Right cardiac atrium (tissue), 5 donors: ENCODE measurements at regions not wholly inside any gene's neighbourhood (a gene's known extent, or its start where the extent isn't known, plus 50 kb on each side); places are given as distances from the start of the nearest gene placed in this dataset.
A peak's percentile ranks its signal among the peaks of the same experiment; 100 is the strongest.

Source experiments
- ATAC-seq, 2 donors: fragments of 200-7000 bp; cut with Tn5 transposase; one replicate each; pipeline versions ENCODE4 v1.8.0 to v1.9.1; 2020; ENCODE audit warnings: moderate library complexity in 2 of 2, mild to moderate bottlenecking in 1 of 2
- DNase-seq, 3 donors: peaks; one replicate each; pipeline ENCODE4 v3.0.0-alpha.2; 2020
- H3K27ac ChIP-seq: one replicate; pipeline ENCODE4 v1.5.1; 2013; ENCODE audit warnings: mild to moderate bottlenecking, low read length, control low read depth, moderate library complexity
- H3K27me3 ChIP-seq: one replicate; pipeline ENCODE4 v1.6.1; 2013; ENCODE audit not compliant: control insufficient read depth, insufficient read depth
- H3K4me1 ChIP-seq: one replicate; pipeline ENCODE4 v1.6.1; 2013; ENCODE audit warnings: low read length; ENCODE audit not compliant: control insufficient read depth, insufficient read depth
- H3K4me3 ChIP-seq: one replicate; pipeline ENCODE4 v1.5.1; 2013; ENCODE audit warnings: low read length, control low read depth
- H3K9me3 ChIP-seq: one replicate; pipeline ENCODE4 v1.6.1; 2013; ENCODE audit warnings: low read length; ENCODE audit not compliant: control insufficient read depth
- WGBS: extraction: QIAGEN DNeasy Blood & Tissue Kit; methylation state at CpG from one replicate; pipeline ENCODE4 v1.1.7; 2013; 5-methylcytosine and 5-hydroxymethylcytosine counted together
- intact Hi-C, 4 donors: fragments of 100-400 bp; cut with DNase I; formaldehyde crosslinking; loops; one replicate each; pipeline versions ENCODE4 v1.11.0 to v1.14.0; 2022 to 2023
- donor health status: healthy with polysubstance abuse.
- donor health status: DM: no; HTN: yes; CAD: no.
- donor health status: DM: no; HTN: no; CAD: no.
- donor health status: DM: no; HTN: yes; CAD: no; lungs with severe emphysema.
- donor health status: DM: yes; HTN: yes; CAD: no.

DNA sequence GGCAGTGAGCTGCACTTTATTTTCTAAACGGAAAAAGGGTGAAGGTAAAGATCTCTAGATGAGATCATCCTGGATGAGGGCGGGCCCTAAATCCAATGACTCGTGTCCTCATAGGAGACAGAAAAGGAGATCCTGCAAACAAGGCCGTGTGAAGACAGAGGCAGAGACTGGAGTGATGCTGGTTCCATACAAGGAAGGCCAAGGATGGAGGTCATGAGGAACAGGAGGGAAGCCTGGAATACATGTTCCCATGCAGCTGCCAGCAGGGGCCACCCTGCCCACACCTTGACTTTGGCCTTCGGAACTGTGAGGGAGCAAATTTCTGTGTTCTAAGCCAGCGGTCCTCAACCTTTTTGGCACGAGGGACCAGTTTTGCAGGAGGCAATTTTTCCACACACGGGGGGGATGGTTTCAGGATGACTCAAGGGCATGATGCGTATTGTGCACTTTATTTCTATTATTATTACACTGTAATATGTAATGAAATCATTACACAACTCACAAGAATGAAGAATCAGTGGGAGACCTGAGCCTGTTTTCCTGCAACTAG, 94.3 kb downstream of the PSMG1 start:
- DNase-seq = peak in 2 of 3 donors; percentile 31 to 48
- no peak overlapping the region for H3K27ac ChIP-seq

DNA sequence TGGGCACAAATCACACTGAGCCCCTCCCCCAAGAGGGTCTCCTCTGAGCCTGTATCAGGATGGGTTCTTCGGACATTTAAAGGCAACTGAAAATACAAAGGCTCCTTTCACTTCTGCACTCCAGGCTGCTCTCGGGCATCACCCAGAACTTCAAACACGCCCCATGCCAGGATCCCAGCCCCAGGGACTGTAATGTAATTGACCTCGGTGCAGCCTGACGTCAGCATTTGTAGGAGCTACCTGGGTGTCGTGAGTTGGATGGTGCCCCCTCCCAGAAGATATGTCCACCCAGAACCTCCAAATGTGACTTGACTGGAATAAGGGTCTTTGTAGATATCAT, 95.2 kb downstream of the PSMG1 start:
- H3K9me3 ChIP-seq = no peaks in the 10 kb centered on the region
- ATAC-seq (peak; percentile 7 to 25), DNase-seq (peak in 1 of 3 donors; percentile 69)
- intact Hi-C loops = no loop called here
- H3K27ac ChIP-seq = peak overlapping the region; percentile 90
- no peaks in the 10 kb centered on the region for H3K27me3 ChIP-seq
- WGBS = 44% methylated on average over 6 of the region's 6 CpGs
- peaks cover 4% of the 10 kb centered on the region for H3K4me1 ChIP-seq
- H3K4me3 ChIP-seq = no peak overlapping the region

More for the DNA sequence above, 94.3 kb downstream of the PSMG1 start:
- Histone ChIP-seq H3K4me1 (peaks cover 4% of the 10 kb centered on the region), H3K4me3 (no peak overlapping the region), H3K27me3 (no peaks in the 10 kb centered on the region), H3K9me3 (no peaks in the 10 kb centered on the region)
- peak in 1 of 2 donors; percentile 59 for ATAC-seq
- WGBS = 64% methylated on average over 9 of the region's 9 CpGs
- intact Hi-C loops = no loop called here

DNA sequence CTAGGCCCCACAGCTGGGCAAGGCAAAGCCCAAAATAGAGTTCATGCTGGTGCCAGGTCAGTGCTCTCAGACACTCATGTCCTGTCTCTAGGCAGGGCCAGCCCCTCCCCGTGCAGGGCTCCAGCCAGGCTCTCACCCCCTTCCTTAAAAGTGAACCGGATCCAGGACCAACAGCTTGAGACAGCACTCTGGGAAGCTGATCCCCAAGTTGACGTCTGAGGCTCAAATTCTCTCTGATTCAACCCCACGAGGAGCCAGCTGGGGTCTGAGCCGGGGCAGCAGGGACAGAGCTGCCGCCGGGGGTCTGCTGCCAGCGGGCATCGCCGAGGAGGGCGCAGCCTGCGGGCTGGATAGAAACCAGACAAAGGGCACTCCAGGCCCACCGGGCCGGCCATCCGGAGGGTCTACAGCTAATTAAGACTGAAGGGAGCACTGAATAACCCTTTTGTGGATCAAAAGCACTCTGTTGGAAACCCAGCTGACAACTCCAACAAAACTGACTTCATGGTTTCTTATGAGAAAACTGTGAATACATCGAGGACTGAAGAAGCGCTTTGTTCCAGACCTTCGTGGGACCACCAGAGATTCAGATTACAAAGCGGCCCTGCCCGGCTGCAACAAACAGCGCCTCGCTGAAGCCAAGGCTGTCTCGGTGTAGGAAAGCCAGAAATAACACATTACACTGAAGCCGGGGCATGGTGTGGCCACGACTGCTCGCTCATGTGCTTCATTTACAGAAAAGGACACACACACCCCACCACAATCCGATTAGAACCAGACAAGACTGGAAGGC, 95.8 kb downstream of the PSMG1 start:
- H3K4me1 ChIP-seq = peaks cover 4% of the 10 kb centered on the region
- peak; percentile 61 to 88 (median 81) for DNase-seq
- WGBS = 54% methylated on average over 27 of the region's 27 CpGs
- ATAC-seq = peak; percentile 83
- peak overlapping the region; percentile 90 for H3K27ac ChIP-seq
- H3K4me3 ChIP-seq = no peak overlapping the region
- H3K9me3 ChIP-seq = no peaks in the 10 kb centered on the region
- intact Hi-C loops = no loop called here
- no peaks in the 10 kb centered on the region for H3K27me3 ChIP-seq

DNA sequence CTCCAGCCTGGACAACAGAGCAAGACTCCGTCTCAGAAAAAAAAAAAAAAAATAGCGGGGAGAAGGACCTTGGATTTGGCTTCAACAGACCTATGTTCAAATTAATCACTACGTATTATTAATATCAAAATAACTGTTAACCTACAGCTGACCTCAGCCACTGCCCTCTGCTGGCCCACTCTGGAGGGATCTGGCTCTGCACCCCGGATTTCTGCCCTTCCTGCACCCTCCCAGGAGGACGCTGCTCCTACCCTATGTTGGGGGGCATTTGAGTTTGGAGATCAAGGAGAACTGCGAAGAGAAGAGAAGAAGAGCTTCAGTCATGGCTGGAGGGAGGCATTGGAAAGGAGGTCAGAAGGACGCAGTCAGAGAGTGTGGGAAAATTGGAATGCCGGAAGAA, 96.7 kb downstream of the PSMG1 start:
- Histone ChIP-seq H3K4me3 (no peak overlapping the region), H3K27me3 (no peaks in the 10 kb centered on the region), H3K27ac (peak overlapping the region; percentile 90), H3K4me1 (peaks cover 4% of the 10 kb centered on the region), H3K9me3 (no peaks in the 10 kb centered on the region)
- DNase-seq (peak in 1 of 3 donors; percentile 48), ATAC-seq (no peak)
- WGBS = 88% methylated on average over 8 of the region's 8 CpGs
- intact Hi-C loops = no loop called here

DNA sequence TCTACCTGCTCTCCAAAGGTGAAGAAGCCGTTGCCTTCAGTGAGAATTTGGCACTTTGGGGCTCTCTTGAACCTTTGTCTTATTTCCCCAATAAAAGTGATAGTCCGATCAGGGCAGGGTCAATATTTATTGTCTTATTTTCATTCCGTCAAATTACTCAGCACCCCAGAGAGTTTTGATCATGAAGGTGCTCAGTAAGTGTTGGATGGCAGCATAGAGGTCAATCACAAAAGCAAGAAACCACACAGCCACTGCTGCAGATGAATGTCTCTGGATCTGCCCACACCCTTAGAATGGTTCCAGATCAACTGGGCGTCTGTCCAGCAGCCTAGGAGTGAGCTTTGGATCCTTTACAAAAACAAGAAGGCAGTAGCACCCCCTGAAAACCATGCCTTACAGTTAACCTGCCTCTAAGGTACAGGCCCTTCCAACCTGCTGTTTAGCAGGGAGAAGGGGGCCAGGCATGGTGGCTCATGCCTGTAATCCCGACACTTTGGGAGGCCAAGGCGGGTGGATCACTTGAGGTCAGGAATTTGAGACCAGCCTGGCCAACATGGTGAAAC, 97.3 kb downstream of the PSMG1 start:
- Histone ChIP-seq H3K27ac (peak overlapping the region; percentile 31), H3K4me1 (peaks cover 4% of the 10 kb centered on the region), H3K4me3 (no peak overlapping the region), H3K9me3 (no peaks in the 10 kb centered on the region), H3K27me3 (no peaks in the 10 kb centered on the region)
- no peak for ATAC-seq
- 88% methylated on average over 6 of the region's 6 CpGs for whole genome bisulfite sequencing
- intact Hi-C loops = no loop called here
- peak in 1 of 3 donors; percentile 66 for DNase-seq

DNA sequence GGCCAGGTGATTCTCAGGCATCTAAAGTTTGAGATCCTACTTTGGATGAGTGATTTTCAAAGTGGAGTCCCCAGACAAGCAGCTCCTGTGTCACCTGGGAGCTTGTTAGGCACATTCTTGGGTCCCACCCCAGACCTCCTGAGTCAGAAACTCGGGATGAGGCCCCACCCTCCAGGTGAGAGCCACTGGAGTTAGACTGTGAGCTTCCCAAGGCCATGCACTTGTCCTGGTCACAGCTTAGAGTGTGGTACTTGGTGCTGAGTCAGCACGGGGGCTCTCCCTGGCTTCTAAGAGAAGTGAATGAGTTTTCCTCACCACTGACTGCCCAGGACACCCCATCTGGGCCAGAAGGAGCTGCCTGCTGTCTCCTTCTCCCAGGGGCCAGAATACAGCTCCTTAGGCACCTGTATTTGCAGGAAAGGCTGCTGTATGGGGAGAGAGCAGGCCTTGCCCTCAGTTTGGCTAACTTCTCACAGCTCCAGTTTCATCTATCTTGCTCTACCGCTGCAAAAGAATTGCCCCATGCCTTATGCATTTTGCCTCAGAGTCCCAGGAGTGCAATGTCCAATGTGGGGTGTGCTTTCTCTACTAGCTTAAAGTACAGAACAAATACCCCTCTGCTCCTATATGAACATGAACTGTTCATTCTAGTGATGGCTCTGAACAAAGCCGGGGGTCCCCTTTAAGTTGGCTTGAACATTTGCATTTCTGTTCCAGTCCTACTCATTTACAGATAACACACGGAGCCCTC, 98.1 kb downstream of the PSMG1 start:
- intact Hi-C loops = no loop called here
- WGBS = 88% methylated on average over 5 of the region's 5 CpGs
- Histone ChIP-seq H3K9me3 (no peaks in the 10 kb centered on the region), H3K27ac (no peak overlapping the region), H3K27me3 (no peaks in the 10 kb centered on the region), H3K4me3 (no peak overlapping the region), H3K4me1 (peaks cover 4% of the 10 kb centered on the region)
- ATAC-seq (no peak), DNase-seq (peak in 1 of 3 donors; percentile 26)

DNA sequence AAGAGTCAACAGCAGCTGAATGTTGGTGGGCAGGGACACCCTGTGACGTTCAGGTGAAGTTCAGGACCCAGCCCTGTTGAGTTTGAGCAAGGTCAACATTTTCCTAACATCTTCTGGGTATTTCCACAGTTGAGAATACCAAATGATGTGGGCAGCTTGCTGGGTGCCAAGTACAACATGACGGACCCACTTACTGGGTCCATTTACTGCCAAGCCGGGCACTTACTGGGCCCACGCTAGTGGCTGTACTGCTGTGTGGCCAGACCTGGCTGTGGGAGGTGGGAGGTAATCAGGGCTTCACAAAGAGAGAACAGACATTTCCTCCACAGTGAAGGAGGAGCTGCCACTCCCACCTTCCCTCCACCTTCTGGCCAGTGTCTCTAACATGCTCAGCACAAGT, 99.2 kb downstream of the PSMG1 start:
- no peak for ATAC-seq
- Histone ChIP-seq H3K27me3 (no peaks in the 10 kb centered on the region), H3K4me1 (peaks cover 4% of the 10 kb centered on the region), H3K27ac (no peak overlapping the region), H3K9me3 (no peaks in the 10 kb centered on the region), H3K4me3 (no peak overlapping the region)
- no peak for DNase-seq
- intact Hi-C loops = no loop called here
- 85% methylated on average over 4 of the region's 4 CpGs for WGBS

DNA sequence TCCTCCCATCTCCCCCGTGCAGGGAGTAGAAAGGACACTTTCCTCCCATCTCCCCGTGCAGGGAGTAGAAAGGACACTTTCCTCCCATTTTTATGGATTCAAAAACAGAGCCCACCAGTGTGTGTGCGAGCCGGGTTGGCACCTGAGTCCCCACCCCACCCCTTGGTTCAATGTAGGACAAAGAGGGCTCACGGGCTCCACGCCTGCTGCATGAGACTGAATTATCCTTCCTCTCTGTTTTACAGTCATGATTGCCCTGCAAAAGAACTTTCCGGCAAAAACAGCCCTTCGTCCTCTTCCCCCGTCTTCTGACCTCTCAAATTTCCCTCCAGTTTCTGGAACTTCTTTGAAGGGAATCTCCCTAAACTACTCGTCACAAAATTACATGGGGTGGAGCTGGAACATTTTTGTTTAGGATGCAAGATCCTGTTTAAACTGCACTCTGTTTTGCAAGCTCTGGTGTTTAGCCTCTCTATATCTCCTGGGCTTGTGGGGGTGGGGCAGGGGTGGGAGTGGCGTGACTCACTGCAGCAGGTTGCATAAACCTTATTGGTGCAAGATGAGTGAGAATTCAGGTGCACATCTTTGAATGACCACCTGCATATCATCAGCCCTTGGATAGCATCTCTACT, 99.8 kb downstream of the PSMG1 start:
- no peaks in the 10 kb centered on the region for H3K9me3 ChIP-seq
- intact Hi-C loops = no loop called here
- peaks cover 4% of the 10 kb centered on the region for H3K4me1 ChIP-seq
- no peak overlapping the region for H3K4me3 ChIP-seq
- no peak for ATAC-seq
- peak in 1 of 3 donors; percentile 63 for DNase-seq
- no peak overlapping the region for H3K27ac ChIP-seq
- WGBS = 52% methylated on average over 11 of the region's 11 CpGs
- no peaks in the 10 kb centered on the region for H3K27me3 ChIP-seq

DNA sequence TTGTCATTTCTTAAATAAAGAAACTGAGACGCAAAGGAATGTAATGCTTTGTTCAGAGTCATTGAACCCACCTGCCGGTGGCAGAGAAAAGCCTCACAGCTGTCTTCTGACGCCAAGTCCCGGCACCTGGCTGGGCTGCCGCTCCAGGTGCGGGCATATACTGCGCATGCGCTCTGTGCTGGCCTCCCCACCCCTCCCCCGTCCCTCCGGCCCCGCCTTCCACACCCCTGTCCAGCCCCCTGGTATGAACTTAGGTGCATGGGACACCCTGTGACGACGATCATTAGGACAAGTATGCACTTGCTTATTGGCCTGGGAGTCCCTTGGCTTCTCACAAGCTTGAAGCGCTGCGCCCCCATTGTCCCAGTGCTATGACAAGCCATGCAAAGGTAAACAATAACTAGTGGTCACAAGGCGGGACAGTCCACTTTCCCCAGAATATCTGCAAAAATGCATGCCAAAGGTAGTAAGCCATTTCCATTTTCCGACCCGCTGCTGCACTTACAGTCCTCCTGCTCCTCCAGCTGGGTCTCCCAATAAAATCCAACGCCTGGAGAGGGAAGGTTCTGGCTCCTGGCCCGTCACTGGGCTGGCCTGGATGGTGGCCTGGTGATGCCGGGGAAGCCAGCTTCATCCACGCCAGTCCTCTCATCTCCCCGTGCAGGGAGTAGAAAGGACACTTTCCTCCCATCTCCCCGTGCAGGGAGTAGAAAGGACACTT, 100.4 kb downstream of the PSMG1 start:
- DNase-seq (peak in 1 of 3 donors; percentile 84), ATAC-seq (peak in 1 of 2 donors; percentile 11)
- Histone ChIP-seq H3K9me3 (no peaks in the 10 kb centered on the region), H3K27me3 (no peaks in the 10 kb centered on the region), H3K27ac (no peak overlapping the region), H3K4me3 (no peak overlapping the region), H3K4me1 (peaks cover 4% of the 10 kb centered on the region)
- intact Hi-C loops = no loop called here
- WGBS = 65% methylated on average over 24 of the region's 24 CpGs

DNA sequence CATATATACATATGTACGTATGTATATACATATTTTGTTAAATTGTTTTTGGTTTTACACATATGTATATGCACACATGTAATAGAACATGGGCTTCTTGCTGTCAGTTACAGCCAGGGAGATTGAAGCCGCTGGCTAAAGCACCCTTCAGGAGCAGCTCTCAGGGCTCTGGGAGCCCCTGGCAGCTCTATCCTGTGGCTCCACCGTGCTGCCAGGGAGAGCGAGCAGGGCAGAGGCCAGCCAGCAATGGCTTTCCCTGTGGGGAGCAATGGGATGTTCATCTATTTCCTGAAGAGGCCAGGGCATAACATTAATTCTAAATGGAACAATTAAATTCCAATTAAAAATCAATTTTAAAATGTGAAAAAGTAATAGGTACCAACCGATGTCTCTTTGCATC, 102.9 kb downstream of the PSMG1 start:
- ATAC-seq = no peak
- Histone ChIP-seq H3K9me3 (no peaks in the 10 kb centered on the region), H3K27ac (no peak overlapping the region), H3K4me3 (no peak overlapping the region), H3K27me3 (no peaks in the 10 kb centered on the region), H3K4me1 (no peaks in the 10 kb centered on the region)
- WGBS = 90% methylated on average over 5 of the region's 5 CpGs
- intact Hi-C loops = no loop called here
- no peak for DNase-seq
